ENCODE measurements at regions not wholly inside any gene's neighbourhood (a gene's known extent, or its start where the extent isn't known, plus 50 kb on each side); places are given as distances from the start of the nearest gene placed in this dataset.
"Not testable (repeated sequence)": the region's sequence is repeated elsewhere in the genome, so short reads cannot be mapped to it uniquely, and the experiment has no call there.

GRCh38 chr21:41578083-41578482 lies 70.1 kb upstream of the TMPRSS2 start:
- H3K9me3 ChIP-seq (ENCODE audit: control insufficient read depth in 2 of 2, insufficient read depth in 1 of 2, low read depth in 1 of 2, low read length in 1 of 2): no peaks in the 10 kb centered on the region
- WGBS, 2 donors: 88 to 89% methylated on average over 1 of the region's 1 CpG

GRCh38 chr21:41576013-41576615 lies 68.2 kb upstream of the TMPRSS2 start:
- H3K36me3 ChIP-seq (ENCODE audit: control insufficient read depth in 2 of 2, insufficient read depth in 2 of 2, low read length in 1 of 2): no peaks in the 10 kb centered on the region
- peaks cover 0 to 3% of the 10 kb centered on the region in 2 donors for H3K4me1 ChIP-seq (ENCODE audit: control insufficient read depth in 2 of 2, insufficient read depth in 2 of 2, low read length in 1 of 2)
- peak overlapping the region in 1 of 2 donors; percentile 3 for H3K27ac ChIP-seq (ENCODE audit: low read depth in 2 of 2, low read length in 1 of 2)
- peaks cover 0 to 2% of the 10 kb centered on the region in 2 donors for H3K9me3 ChIP-seq (ENCODE audit: control insufficient read depth in 2 of 2, insufficient read depth in 1 of 2, low read depth in 1 of 2, low read length in 1 of 2)
- 66% methylated on average over 4 of the region's 4 CpGs for WGBS, 2 donors
- H3K27me3 ChIP-seq (ENCODE audit: control insufficient read depth in 1 of 2, insufficient read depth in 2 of 2, low read length in 2 of 2): no peaks in the 10 kb centered on the region
- no peak overlapping the region for H3K4me3 ChIP-seq (ENCODE audit: low read depth in 1 of 2, low read length in 2 of 2)

More at GRCh38 chr21:41578083-41578482, 70.1 kb upstream of the TMPRSS2 start:
- no peaks in the 10 kb centered on the region for H3K27me3 ChIP-seq (ENCODE audit: control insufficient read depth in 1 of 2, insufficient read depth in 2 of 2, low read length in 2 of 2)
- no peak overlapping the region for H3K27ac ChIP-seq (ENCODE audit: low read depth in 2 of 2, low read length in 1 of 2)
- no peaks in the 10 kb centered on the region for H3K36me3 ChIP-seq (ENCODE audit: control insufficient read depth in 2 of 2, insufficient read depth in 2 of 2, low read length in 1 of 2)
- H3K4me3 ChIP-seq (ENCODE audit: low read depth in 1 of 2, low read length in 2 of 2): no peak overlapping the region
- peaks cover 0 to 9% of the 10 kb centered on the region in 2 donors for H3K4me1 ChIP-seq (ENCODE audit: control insufficient read depth in 2 of 2, insufficient read depth in 2 of 2, low read length in 1 of 2)

- 69 to 93% methylated on average over 5 of the region's 5 CpGs for WGBS, 2 donors
- H3K27ac ChIP-seq (ENCODE audit: low read depth in 2 of 2, low read length in 1 of 2): no peak overlapping the region
- H3K4me1 ChIP-seq (ENCODE audit: control insufficient read depth in 2 of 2, insufficient read depth in 2 of 2, low read length in 1 of 2): no peaks in the 10 kb centered on the region
- H3K9me3 ChIP-seq (ENCODE audit: control insufficient read depth in 2 of 2, insufficient read depth in 1 of 2, low read depth in 1 of 2, low read length in 1 of 2): peaks cover 0 to 2% of the 10 kb centered on the region in 2 donors
- H3K36me3 ChIP-seq (ENCODE audit: control insufficient read depth in 2 of 2, insufficient read depth in 2 of 2, low read length in 1 of 2): no peaks in the 10 kb centered on the region
- no peak overlapping the region for H3K4me3 ChIP-seq (ENCODE audit: low read depth in 1 of 2, low read length in 2 of 2)
- no peaks in the 10 kb centered on the region for H3K27me3 ChIP-seq (ENCODE audit: control insufficient read depth in 1 of 2, insufficient read depth in 2 of 2, low read length in 2 of 2)
Observed at GRCh38 chr21:41573902-41574690, 66.1 kb upstream of the TMPRSS2 start.

- no peak overlapping the region for H3K4me3 ChIP-seq (ENCODE audit: low read depth in 1 of 2, low read length in 2 of 2)
- H3K36me3 ChIP-seq (ENCODE audit: control insufficient read depth in 2 of 2, insufficient read depth in 2 of 2, low read length in 1 of 2): no peaks in the 10 kb centered on the region
- no peaks in the 10 kb centered on the region for H3K27me3 ChIP-seq (ENCODE audit: control insufficient read depth in 1 of 2, insufficient read depth in 2 of 2, low read length in 2 of 2)
- no peaks in the 10 kb centered on the region for H3K4me1 ChIP-seq (ENCODE audit: control insufficient read depth in 2 of 2, insufficient read depth in 2 of 2, low read length in 1 of 2)
- H3K27ac ChIP-seq (ENCODE audit: low read depth in 2 of 2, low read length in 1 of 2): no peak overlapping the region
- H3K9me3 ChIP-seq (ENCODE audit: control insufficient read depth in 2 of 2, insufficient read depth in 1 of 2, low read depth in 1 of 2, low read length in 1 of 2): peaks cover 0 to 2% of the 10 kb centered on the region in 2 donors
Observed at GRCh38 chr21:41571938-41572510, 64.1 kb upstream of the TMPRSS2 start.

- H3K4me3 ChIP-seq (ENCODE audit: low read depth in 1 of 2, low read length in 2 of 2): no peak overlapping the region
- peaks cover 0 to 2% of the 10 kb centered on the region in 2 donors for H3K9me3 ChIP-seq (ENCODE audit: control insufficient read depth in 2 of 2, insufficient read depth in 1 of 2, low read depth in 1 of 2, low read length in 1 of 2)
- WGBS, 2 donors: 77 to 80% methylated on average over 7 of the region's 7 CpGs
- no peak overlapping the region for H3K27ac ChIP-seq (ENCODE audit: low read depth in 2 of 2, low read length in 1 of 2)
- no peaks in the 10 kb centered on the region for H3K27me3 ChIP-seq (ENCODE audit: control insufficient read depth in 1 of 2, insufficient read depth in 2 of 2, low read length in 2 of 2)
- H3K4me1 ChIP-seq (ENCODE audit: control insufficient read depth in 2 of 2, insufficient read depth in 2 of 2, low read length in 1 of 2): peaks cover 0 to 4% of the 10 kb centered on the region in 2 donors
- H3K36me3 ChIP-seq (ENCODE audit: control insufficient read depth in 2 of 2, insufficient read depth in 2 of 2, low read length in 1 of 2): no peaks in the 10 kb centered on the region
Observed at GRCh38 chr21:41570791-41571355, 62.9 kb upstream of the TMPRSS2 start.

- no peak overlapping the region for H3K4me3 ChIP-seq (ENCODE audit: low read depth in 1 of 2, low read length in 2 of 2)
- WGBS, 2 donors: 67 to 68% methylated on average over 14 of the region's 14 CpGs
Observed at GRCh38 chr21:41568606-41569385, 60.8 kb upstream of the TMPRSS2 start.

DNA sequence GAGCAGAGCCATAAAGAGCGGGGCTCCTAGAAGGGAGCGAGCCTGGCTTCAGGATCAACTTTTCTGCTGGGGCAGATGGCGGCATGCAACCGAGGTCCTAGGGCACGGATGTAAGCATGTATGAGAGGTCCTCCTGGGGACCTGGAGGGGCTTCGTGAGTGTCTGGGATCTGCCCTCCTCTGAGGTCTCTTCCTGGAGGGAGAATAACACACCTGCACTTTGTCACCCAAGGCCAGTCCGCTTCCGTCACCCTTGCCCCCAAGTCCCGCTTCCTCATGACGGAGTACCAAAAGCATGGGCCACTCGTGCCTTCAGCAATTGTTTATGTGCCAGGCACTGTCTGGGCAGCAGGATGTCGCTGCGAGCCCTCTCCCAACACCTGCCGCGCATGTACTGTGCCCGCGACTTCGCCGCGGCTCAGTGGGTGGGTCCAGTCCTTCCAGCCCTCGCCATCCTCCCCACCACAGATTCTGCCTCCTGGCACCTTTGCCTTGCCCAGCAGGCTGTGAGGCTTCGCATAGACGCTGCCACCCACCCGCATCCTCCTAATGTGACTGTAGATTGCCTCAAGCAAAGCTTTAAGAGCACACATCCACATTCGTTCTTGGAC lies 60.0 kb upstream of the TMPRSS2 start:
- peaks cover 0 to 2% of the 10 kb centered on the region in 2 donors for H3K9me3 ChIP-seq (ENCODE audit: control insufficient read depth in 2 of 2, insufficient read depth in 1 of 2, low read depth in 1 of 2, low read length in 1 of 2)
- no peak overlapping the region for H3K27ac ChIP-seq (ENCODE audit: low read depth in 2 of 2, low read length in 1 of 2)
- H3K4me3 ChIP-seq (ENCODE audit: low read depth in 1 of 2, low read length in 2 of 2): no peak overlapping the region
- H3K27me3 ChIP-seq (ENCODE audit: control insufficient read depth in 1 of 2, insufficient read depth in 2 of 2, low read length in 2 of 2): no peaks in the 10 kb centered on the region
- no peaks in the 10 kb centered on the region for H3K36me3 ChIP-seq (ENCODE audit: control insufficient read depth in 2 of 2, insufficient read depth in 2 of 2, low read length in 1 of 2)
- peaks cover 0 to 4% of the 10 kb centered on the region in 2 donors for H3K4me1 ChIP-seq (ENCODE audit: control insufficient read depth in 2 of 2, insufficient read depth in 2 of 2, low read length in 1 of 2)
- 73 to 75% methylated on average over 25 of the region's 25 CpGs for WGBS, 2 donors

More at GRCh38 chr21:41568606-41569385, 60.8 kb upstream of the TMPRSS2 start:
- Histone ChIP-seq H3K27me3 (ENCODE audit: control insufficient read depth in 1 of 2, insufficient read depth in 2 of 2, low read length in 2 of 2) (no peaks in the 10 kb centered on the region), H3K9me3 (ENCODE audit: control insufficient read depth in 2 of 2, insufficient read depth in 1 of 2, low read depth in 1 of 2, low read length in 1 of 2) (peaks cover 0 to 2% of the 10 kb centered on the region in 2 donors), H3K27ac (ENCODE audit: low read depth in 2 of 2, low read length in 1 of 2) (no peak overlapping the region), H3K36me3 (ENCODE audit: control insufficient read depth in 2 of 2, insufficient read depth in 2 of 2, low read length in 1 of 2) (no peaks in the 10 kb centered on the region), H3K4me1 (ENCODE audit: control insufficient read depth in 2 of 2, insufficient read depth in 2 of 2, low read length in 1 of 2) (peaks cover 0 to 4% of the 10 kb centered on the region in 2 donors)

GRCh38 chr21:41567237-41567636 lies 59.3 kb upstream of the TMPRSS2 start:
- H3K4me3 ChIP-seq (ENCODE audit: low read depth in 1 of 2, low read length in 2 of 2); H3K27me3 ChIP-seq (ENCODE audit: control insufficient read depth in 1 of 2, insufficient read depth in 2 of 2, low read length in 2 of 2); H3K4me1 ChIP-seq (ENCODE audit: control insufficient read depth in 2 of 2, insufficient read depth in 2 of 2, low read length in 1 of 2); H3K27ac ChIP-seq (ENCODE audit: low read depth in 2 of 2, low read length in 1 of 2); H3K36me3 ChIP-seq (ENCODE audit: control insufficient read depth in 2 of 2, insufficient read depth in 2 of 2, low read length in 1 of 2); H3K9me3 ChIP-seq (ENCODE audit: control insufficient read depth in 2 of 2, insufficient read depth in 1 of 2, low read depth in 1 of 2, low read length in 1 of 2): not testable (repeated sequence)
- WGBS, 2 donors: 78 to 79% methylated on average over 2 of the region's 2 CpGs
